Activated CD4-positive, alpha-beta T cell treated with anti-CD3 and anti-CD28 coated beads for 4 hours (primary cell): ENCODE measurements at regions not wholly inside any gene's neighbourhood (a gene's known extent, or its start where the extent isn't known, plus 50 kb on each side); places are given as distances from the start of the nearest gene placed in this dataset.

ENCODE experiments used
- DNase-seq, 2 donors: peaks; one replicate each; pipeline ENCODE4 v3.0.0-alpha.2; 2020

GRCh38 chr4:141406237-141406636 is 185.5 kb downstream of the ZNF330 start:
- DNase-seq: no peak

GRCh38 chr4:141409556-141409955 is 188.9 kb downstream of the ZNF330 start:
- no peak for DNase-seq

GRCh38 chr4:141410839-141411238 is 190.1 kb downstream of the ZNF330 start:
- no peak for DNase-seq

- DNase-seq: no peak
Observed at GRCh38 chr4:141411936-141412335, 191.2 kb downstream of the ZNF330 start.

DNA sequence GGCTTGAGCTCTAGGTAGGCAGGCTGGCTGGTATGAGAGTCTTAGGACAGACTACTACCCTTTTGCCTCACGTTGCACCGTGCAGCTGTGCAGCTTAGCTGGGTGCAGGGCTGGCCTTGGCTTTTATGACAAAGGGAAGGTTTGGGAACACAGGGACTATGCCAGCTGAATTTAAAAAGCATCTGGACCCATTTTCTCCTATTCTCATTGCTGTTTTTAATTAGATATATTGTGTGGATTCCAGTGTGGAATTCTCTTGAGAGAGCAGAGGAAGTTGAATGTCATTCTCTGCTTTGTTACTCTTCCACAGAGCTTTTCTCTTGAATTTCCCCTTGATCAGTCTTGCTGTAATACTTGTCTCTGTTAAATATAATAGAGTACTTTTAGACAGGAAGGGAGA is 192.7 kb downstream of the ZNF330 start:
- DNase-seq: no peak

GRCh38 chr4:141415651-141416050 is 195.0 kb downstream of the ZNF330 start:
- DNase-seq: no peak

GRCh38 chr4:141416219-141416618 is 195.5 kb downstream of the ZNF330 start:
- no peak for DNase-seq

- no peak for DNase-seq
Observed at GRCh38 chr4:141416677-141417363, 196.1 kb downstream of the ZNF330 start.

GRCh38 chr4:141417387-141417786 is 196.7 kb downstream of the ZNF330 start:
- DNase-seq: no peak

DNA sequence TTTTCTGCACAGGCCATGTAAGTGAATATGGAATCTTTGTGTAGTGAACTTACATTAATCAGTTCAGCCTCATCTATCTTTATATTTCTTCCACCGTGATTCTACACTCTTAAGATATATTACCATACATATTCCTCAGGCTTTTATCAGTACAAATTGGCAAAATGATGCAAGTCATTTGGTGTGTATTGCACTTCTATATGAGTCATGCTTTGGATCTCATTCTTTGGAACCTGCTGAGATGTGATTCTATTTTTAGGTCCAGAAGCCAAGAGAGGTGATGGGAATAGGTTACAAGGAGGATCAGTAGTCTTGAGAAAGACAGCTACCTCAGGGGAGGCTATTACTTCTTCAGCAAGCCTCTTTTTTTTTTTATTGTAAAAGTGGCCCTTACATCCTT is 204.4 kb downstream of the ZNF330 start:
- no peak for DNase-seq

GRCh38 chr4:141427726-141428296 is 207.1 kb downstream of the ZNF330 start:
- DNase-seq: no peak

DNA sequence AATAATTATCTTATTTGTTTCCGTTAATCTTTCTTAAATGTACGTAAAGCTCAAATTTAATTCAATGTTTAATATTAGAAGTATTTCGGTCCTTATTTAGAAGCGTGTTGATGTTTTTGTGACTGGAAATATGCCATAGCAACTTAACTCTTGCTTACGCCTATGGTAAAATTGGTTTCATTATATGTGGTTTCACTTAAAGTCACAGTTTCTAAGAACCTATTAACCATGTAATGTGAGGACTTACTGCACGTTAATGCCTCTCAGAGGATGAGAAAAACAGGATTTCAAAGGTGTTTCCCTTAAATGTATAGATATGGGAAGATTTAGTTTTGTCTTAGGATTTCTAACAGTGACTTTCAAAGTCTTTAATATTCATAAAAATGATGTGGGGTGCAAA is 206.4 kb upstream of the IL15 start:
- DNase-seq: no peak

GRCh38 chr4:141430686-141431085 is 205.7 kb upstream of the IL15 start:
- no peak for DNase-seq

DNA sequence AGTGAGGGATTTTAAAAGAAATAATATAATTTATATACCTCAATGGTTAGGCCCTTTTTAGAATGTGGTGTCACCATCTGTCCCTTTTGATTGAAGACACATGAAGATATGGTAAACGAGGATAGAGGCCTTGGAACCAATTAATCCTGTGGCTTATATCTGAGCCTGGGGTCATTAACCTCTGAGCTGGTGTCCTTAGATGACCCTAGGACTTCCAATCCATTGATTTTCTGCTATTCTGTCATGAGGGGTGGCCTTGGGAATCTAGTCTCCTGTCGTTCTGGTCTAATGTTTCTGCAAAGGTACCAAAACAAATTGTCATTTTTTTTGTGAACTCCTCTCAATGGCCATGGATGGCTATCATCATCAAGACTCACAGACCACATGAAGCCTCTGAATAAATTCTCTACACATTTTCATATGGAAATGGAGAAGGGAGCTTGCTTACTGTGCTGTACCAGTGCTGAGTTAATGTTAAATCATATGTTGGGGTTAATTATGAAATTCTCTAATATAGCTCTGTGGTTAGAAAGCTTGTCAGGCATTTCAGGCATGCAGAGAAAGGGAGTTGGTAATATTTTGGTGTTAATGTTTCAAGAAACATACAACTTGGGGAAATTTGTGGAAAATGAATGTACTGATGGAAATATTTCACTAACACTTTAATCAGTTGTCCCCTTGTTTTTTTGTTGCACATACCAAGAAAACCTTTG is 204.2 kb upstream of the IL15 start:
- no peak for DNase-seq

- no peak for DNase-seq
Observed at GRCh38 chr4:141435446-141436225, 200.7 kb upstream of the IL15 start.

DNA sequence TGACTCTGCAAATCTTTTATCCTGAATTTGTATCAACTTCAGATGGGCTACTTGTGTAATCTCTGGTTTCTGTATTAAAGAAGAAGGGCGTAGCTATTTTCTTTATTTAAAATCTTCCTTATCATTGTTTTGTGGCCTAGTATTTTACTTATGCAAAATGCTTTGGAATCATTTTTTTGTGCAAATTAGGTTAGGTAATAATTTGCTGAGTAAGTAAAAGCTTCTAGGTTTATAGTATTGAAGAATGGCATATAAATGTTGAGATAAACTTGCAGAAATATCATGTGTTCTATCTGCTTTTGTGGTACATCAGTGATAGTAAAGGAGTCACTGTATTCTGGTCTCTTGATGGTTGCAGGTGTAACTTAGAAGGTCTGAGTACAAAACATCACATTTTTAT is 197.2 kb upstream of the IL15 start:
- no peak for DNase-seq

DNA sequence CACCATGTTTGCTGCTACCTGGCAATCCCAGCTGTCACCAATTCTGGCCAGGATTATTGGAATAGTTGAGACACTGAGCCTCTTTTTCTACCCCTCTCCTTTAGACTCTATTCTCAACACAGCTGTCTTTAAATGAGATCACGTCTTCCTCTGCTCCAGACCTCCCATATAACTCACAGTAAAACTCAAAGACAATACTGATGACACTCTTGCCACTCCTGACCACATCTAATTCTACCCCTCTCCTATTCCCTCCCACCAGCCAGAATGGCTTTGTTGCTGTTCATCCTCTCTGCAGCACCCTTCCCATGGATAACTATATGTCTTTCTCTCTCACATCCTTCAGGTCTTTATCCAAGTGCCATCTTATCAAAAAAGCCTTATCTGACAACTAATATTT is 188.6 kb upstream of the IL15 start:
- DNase-seq: no peak

DNA sequence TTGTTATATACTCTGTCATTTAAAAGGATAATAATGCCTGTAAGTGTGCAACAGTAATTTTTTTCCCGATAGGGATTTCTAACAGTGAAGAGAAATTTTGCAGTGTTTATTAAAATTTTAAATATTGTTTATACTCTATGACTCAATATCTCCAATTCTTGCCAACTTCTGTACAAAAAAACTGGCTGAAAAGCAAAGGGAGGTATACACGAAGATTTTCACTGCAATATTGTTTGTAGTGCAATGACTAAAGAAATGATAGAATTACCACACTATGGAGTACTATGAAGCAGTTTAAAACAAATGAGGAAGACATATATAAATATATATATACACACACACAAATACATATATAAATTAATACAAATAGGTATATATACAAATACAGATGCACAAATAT is 187.9 kb upstream of the IL15 start:
- no peak for DNase-seq

DNA sequence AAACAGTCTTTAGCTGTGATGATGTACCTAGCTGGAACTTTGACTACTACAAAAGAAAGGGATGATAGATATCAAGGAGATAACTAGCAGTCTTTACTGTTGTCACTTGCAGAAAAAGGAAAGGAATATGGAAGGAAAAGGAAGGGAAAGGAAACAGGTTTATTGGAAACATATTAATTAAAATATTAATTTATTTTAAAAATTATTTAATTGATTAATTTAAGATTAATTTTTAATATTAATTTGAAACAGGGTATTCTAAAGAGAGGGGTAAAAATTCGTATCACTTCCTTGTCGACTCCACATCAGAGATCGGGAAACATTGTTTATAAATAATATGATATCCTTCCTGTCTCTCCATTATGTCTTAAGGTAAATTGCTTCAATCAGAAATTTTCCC is 186.5 kb upstream of the IL15 start:
- DNase-seq: no peak

GRCh38 chr4:141455651-141456050 is 180.7 kb upstream of the IL15 start:
- DNase-seq: no peak

GRCh38 chr4:141457653-141458052 is 178.7 kb upstream of the IL15 start:
- no peak for DNase-seq

GRCh38 chr4:141458501-141458900 is 177.9 kb upstream of the IL15 start:
- no peak for DNase-seq

DNA sequence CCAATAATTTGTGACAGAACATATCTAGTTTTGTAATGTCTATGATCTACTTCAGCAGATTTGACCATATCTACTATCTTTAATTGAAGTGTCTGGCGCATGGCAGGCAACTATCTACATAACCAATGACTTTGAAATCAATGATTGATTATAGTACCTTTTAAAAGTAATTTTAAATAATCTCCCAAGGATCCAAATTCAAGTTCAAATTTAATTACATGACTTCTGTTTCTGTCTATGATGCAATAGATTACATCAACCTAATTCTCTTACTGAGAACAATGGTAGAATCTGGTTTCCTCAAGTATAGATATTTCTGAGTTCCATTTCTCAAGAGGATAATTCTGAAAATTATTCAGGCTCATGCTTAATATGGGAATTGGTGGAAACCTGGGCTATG is 177.4 kb upstream of the IL15 start:
- DNase-seq: no peak

GRCh38 chr4:141462361-141462760 is 174.0 kb upstream of the IL15 start:
- DNase-seq: no peak
